ENCODE measurements at regions not wholly inside any gene's neighbourhood (a gene's known extent, or its start where the extent isn't known, plus 50 kb on each side); places are given as distances from the start of the nearest gene placed in this dataset.

GRCh38 chr2:234242459-234242836 is 191.9 kb downstream of the SPP2 start:
- no peaks in the 10 kb centered on the region for H3K36me3 Mint-ChIP-seq
- no peak for DNase-seq
- H3K27me3 Mint-ChIP-seq = no peaks in the 10 kb centered on the region
- H3K9me3 Mint-ChIP-seq = peaks cover 3% of the 10 kb centered on the region
- no peak overlapping the region for H3K4me3 Mint-ChIP-seq
- no peak overlapping the region for H3K27ac Mint-ChIP-seq
- peaks cover 13% of the 10 kb centered on the region for H3K4me1 Mint-ChIP-seq

GRCh38 chr2:234241656-234242458 is 191.4 kb downstream of the SPP2 start:
- H3K9me3 Mint-ChIP-seq = peaks cover 3% of the 10 kb centered on the region
- peaks cover 13% of the 10 kb centered on the region for H3K4me1 Mint-ChIP-seq
- H3K36me3 Mint-ChIP-seq = no peaks in the 10 kb centered on the region
- H3K27me3 Mint-ChIP-seq = no peaks in the 10 kb centered on the region
- H3K27ac Mint-ChIP-seq = no peak overlapping the region
- DNase-seq = no peak
- no peak overlapping the region for H3K4me3 Mint-ChIP-seq

GRCh38 chr2:234240917-234241316 is 190.4 kb downstream of the SPP2 start:
- no peak for DNase-seq
- H3K9me3 Mint-ChIP-seq = peaks cover 4% of the 10 kb centered on the region
- no peaks in the 10 kb centered on the region for H3K36me3 Mint-ChIP-seq
- H3K4me3 Mint-ChIP-seq = no peak overlapping the region
- H3K4me1 Mint-ChIP-seq = peaks cover 11% of the 10 kb centered on the region
- no peaks in the 10 kb centered on the region for H3K27me3 Mint-ChIP-seq
- H3K27ac Mint-ChIP-seq = no peak overlapping the region

GRCh38 chr2:234235191-234235590 is 184.7 kb downstream of the SPP2 start:
- Mint-ChIP-seq H3K9me3 (peaks cover 5% of the 10 kb centered on the region), H3K27me3 (no peaks in the 10 kb centered on the region), H3K4me3 (no peak overlapping the region), H3K4me1 (no peaks in the 10 kb centered on the region), H3K36me3 (no peaks in the 10 kb centered on the region), H3K27ac (no peak overlapping the region)
- DNase-seq = no peak

GRCh38 chr2:234231460-234231859 is 181.0 kb downstream of the SPP2 start:
- Mint-ChIP-seq H3K27ac (no peak overlapping the region), H3K9me3 (peaks cover 2% of the 10 kb centered on the region), H3K4me1 (no peaks in the 10 kb centered on the region), H3K36me3 (no peaks in the 10 kb centered on the region), H3K4me3 (no peak overlapping the region), H3K27me3 (no peaks in the 10 kb centered on the region)
- DNase-seq = no peak

- no peaks in the 10 kb centered on the region for H3K36me3 Mint-ChIP-seq
- peaks cover 30% of the 10 kb centered on the region for H3K4me1 Mint-ChIP-seq
- no peak for DNase-seq
- H3K9me3 Mint-ChIP-seq = peaks cover 4% of the 10 kb centered on the region
- H3K4me3 Mint-ChIP-seq = no peak overlapping the region
- H3K27ac Mint-ChIP-seq = no peak overlapping the region
- no peaks in the 10 kb centered on the region for H3K27me3 Mint-ChIP-seq
Observed at GRCh38 chr2:234219046-234219310, 168.5 kb downstream of the SPP2 start.

- Mint-ChIP-seq H3K4me1 (peaks cover 30% of the 10 kb centered on the region), H3K27ac (no peak overlapping the region)
Observed at GRCh38 chr2:234218266-234219045, 168.0 kb downstream of the SPP2 start.

GRCh38 chr2:234212534-234212933 is 162.0 kb downstream of the SPP2 start:
- DNase-seq = no peak
- Mint-ChIP-seq H3K27ac (no peak overlapping the region), H3K4me1 (peaks cover 16% of the 10 kb centered on the region)

More at GRCh38 chr2:234218266-234219045, 168.0 kb downstream of the SPP2 start:
- no peaks in the 10 kb centered on the region for H3K27me3 Mint-ChIP-seq
- no peak overlapping the region for H3K4me3 Mint-ChIP-seq
- peaks cover 4% of the 10 kb centered on the region for H3K9me3 Mint-ChIP-seq
- no peak for DNase-seq
- H3K36me3 Mint-ChIP-seq = no peaks in the 10 kb centered on the region

GRCh38 chr2:234211797-234212196 is 161.3 kb downstream of the SPP2 start:
- Mint-ChIP-seq H3K27ac (no peak overlapping the region), H3K36me3 (no peaks in the 10 kb centered on the region), H3K27me3 (no peaks in the 10 kb centered on the region), H3K4me1 (peaks cover 9% of the 10 kb centered on the region), H3K4me3 (no peak overlapping the region), H3K9me3 (peaks cover 5% of the 10 kb centered on the region)
- DNase-seq = no peak

More at GRCh38 chr2:234212534-234212933, 162.0 kb downstream of the SPP2 start:
- Mint-ChIP-seq H3K4me3 (no peak overlapping the region), H3K27me3 (no peaks in the 10 kb centered on the region), H3K36me3 (no peaks in the 10 kb centered on the region), H3K9me3 (peaks cover 1% of the 10 kb centered on the region)

- DNase-seq = no peak
- no peaks in the 10 kb centered on the region for H3K27me3 Mint-ChIP-seq
- peaks cover 16% of the 10 kb centered on the region for H3K9me3 Mint-ChIP-seq
- H3K4me1 Mint-ChIP-seq = peaks cover 5% of the 10 kb centered on the region
- no peak overlapping the region for H3K4me3 Mint-ChIP-seq
- H3K36me3 Mint-ChIP-seq = no peaks in the 10 kb centered on the region
- H3K27ac Mint-ChIP-seq = no peak overlapping the region
Observed at GRCh38 chr2:234206738-234207137, 156.2 kb downstream of the SPP2 start.

GRCh38 chr2:234204480-234204879 is 154.0 kb downstream of the SPP2 start:
- H3K27ac Mint-ChIP-seq = no peak overlapping the region
- H3K9me3 Mint-ChIP-seq = peaks cover 16% of the 10 kb centered on the region
- peaks cover 5% of the 10 kb centered on the region for H3K4me1 Mint-ChIP-seq
- DNase-seq = no peak
- H3K4me3 Mint-ChIP-seq = no peak overlapping the region
- no peaks in the 10 kb centered on the region for H3K36me3 Mint-ChIP-seq
- no peaks in the 10 kb centered on the region for H3K27me3 Mint-ChIP-seq

GRCh38 chr2:234203135-234203984 is 152.9 kb downstream of the SPP2 start:
- peaks cover 14% of the 10 kb centered on the region for H3K9me3 Mint-ChIP-seq
- peaks cover 5% of the 10 kb centered on the region for H3K4me1 Mint-ChIP-seq
- H3K27me3 Mint-ChIP-seq = no peaks in the 10 kb centered on the region
- no peak for DNase-seq
- no peak overlapping the region for H3K27ac Mint-ChIP-seq
- H3K36me3 Mint-ChIP-seq = no peaks in the 10 kb centered on the region
- no peak overlapping the region for H3K4me3 Mint-ChIP-seq

GRCh38 chr2:234202601-234203000 is 152.1 kb downstream of the SPP2 start:
- no peak overlapping the region for H3K27ac Mint-ChIP-seq
- H3K27me3 Mint-ChIP-seq = no peaks in the 10 kb centered on the region
- H3K4me1 Mint-ChIP-seq = peaks cover 5% of the 10 kb centered on the region
- no peaks in the 10 kb centered on the region for H3K36me3 Mint-ChIP-seq
- H3K4me3 Mint-ChIP-seq = no peak overlapping the region
- DNase-seq = no peak
- peaks cover 14% of the 10 kb centered on the region for H3K9me3 Mint-ChIP-seq

- Mint-ChIP-seq H3K27ac (no peak overlapping the region), H3K27me3 (no peaks in the 10 kb centered on the region), H3K9me3 (peaks cover 10% of the 10 kb centered on the region), H3K4me1 (peaks cover 5% of the 10 kb centered on the region), H3K4me3 (no peak overlapping the region), H3K36me3 (no peaks in the 10 kb centered on the region)
- DNase-seq = no peak
Observed at GRCh38 chr2:234199996-234200395, 149.5 kb downstream of the SPP2 start.

GRCh38 chr2:234198976-234199375 is 148.5 kb downstream of the SPP2 start:
- no peak for DNase-seq
- no peak overlapping the region for H3K27ac Mint-ChIP-seq
- no peak overlapping the region for H3K4me3 Mint-ChIP-seq
- H3K9me3 Mint-ChIP-seq = peaks cover 7% of the 10 kb centered on the region
- peaks cover 5% of the 10 kb centered on the region for H3K4me1 Mint-ChIP-seq
- H3K27me3 Mint-ChIP-seq = peaks cover 3% of the 10 kb centered on the region
- no peaks in the 10 kb centered on the region for H3K36me3 Mint-ChIP-seq

Measured in activated naive CD8-positive, alpha-beta T cell treated with anti-CD3 and anti-CD28 coated beads for 36 hours (primary cell).